Colon (tissue), 2 donors: ENCODE measurements at regions not wholly inside any gene's neighbourhood (a gene's known extent, or its start where the extent isn't known, plus 50 kb on each side); places are given as distances from the start of the nearest gene placed in this dataset.
"Not testable (repeated sequence)": the region's sequence is repeated elsewhere in the genome, so short reads cannot be mapped to it uniquely, and the experiment has no call there.

Experiments used
- FAIRE-seq: peaks from 2 replicates; lab custom pipeline; 2012; peaks lifted over from hg19 to GRCh38; lab: Jason Lieb, UNC
- donor health status: control.
- donor health status: control.

GRCh38 chr2:175872721-175873120 lies 129.3 kb downstream of the LNPK start:
- no peak for FAIRE-seq

- FAIRE-seq: no peak
These were observed 130.1 kb downstream of the LNPK start for GRCh38 chr2:175872005-175872348.

- no peak for FAIRE-seq
These were observed 130.6 kb downstream of the LNPK start for GRCh38 chr2:175871331-175872004.

- FAIRE-seq: no peak
These were observed 136.4 kb downstream of the LNPK start for GRCh38 chr2:175865716-175866115.

- FAIRE-seq: no peak
These were observed 137.8 kb downstream of the LNPK start for GRCh38 chr2:175864137-175864850.

GRCh38 chr2:175861958-175862357 lies 140.1 kb downstream of the LNPK start:
- no peak for FAIRE-seq

GRCh38 chr2:175855794-175856453 lies 146.1 kb downstream of the LNPK start:
- FAIRE-seq: no peak

DNA sequence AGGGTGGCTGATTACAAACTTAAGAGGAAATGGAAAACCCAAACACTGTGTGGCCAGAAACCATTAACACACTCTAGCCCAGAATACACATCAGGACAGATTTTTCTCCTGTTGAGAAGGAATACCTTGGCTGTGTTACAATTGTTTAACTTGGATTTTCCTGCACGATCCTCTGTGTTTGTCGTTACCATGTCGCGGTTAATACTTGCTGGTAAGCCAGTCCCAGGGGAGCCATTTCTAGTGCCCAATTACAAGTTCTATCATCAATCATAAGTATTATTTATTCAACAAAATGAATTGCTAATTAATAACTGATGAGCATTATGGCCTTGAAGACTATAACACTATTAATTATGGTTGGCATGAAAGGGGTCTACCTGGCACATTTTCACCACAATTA lies 146.8 kb downstream of the LNPK start:
- no peak for FAIRE-seq

DNA sequence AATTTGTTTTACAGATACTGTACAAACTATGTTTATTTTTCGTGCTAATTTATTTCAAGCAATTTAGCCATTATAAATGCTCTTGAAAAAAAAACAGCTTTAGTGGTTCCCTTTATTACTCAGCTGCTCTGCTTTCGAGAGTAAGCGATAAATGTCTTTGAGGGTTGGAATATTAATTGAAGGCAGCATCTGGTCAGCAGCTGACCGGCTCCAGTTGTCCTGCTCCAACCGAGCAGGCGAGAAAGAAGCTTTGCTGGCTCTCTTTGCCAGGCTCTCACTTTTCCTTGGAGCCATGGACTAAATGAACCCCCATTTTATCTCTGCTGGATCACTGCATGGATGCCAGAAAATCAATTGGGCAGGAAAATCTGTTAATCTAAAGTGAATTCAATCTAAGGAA lies 147.4 kb downstream of the LNPK start:
- no peak for FAIRE-seq

DNA sequence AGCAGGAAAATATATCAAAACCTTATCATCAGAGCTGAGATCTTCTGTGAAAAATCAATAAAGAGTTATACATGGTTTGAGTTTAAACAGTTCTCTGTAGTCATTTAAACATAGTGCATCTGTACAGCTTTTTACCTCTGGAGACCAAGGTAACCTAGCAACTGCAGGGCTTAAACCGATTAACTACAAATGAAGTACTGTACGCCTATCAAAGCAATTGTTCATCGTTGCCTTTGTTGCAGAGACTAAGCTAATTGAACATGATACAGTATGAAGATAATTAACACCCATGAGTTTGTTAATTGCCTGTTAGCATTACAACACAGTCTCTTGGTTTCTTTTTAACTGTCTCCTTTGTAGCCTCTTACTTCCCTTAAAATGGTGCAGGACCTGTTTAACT lies 147.9 kb downstream of the LNPK start:
- no peak for FAIRE-seq

- no peak for FAIRE-seq
These were observed 148.5 kb downstream of the LNPK start for GRCh38 chr2:175853616-175853890.

- no peak for FAIRE-seq
These were observed 149.0 kb downstream of the LNPK start for GRCh38 chr2:175852879-175853615.

GRCh38 chr2:175847128-175847527 lies 154.9 kb downstream of the LNPK start:
- no peak for FAIRE-seq

DNA sequence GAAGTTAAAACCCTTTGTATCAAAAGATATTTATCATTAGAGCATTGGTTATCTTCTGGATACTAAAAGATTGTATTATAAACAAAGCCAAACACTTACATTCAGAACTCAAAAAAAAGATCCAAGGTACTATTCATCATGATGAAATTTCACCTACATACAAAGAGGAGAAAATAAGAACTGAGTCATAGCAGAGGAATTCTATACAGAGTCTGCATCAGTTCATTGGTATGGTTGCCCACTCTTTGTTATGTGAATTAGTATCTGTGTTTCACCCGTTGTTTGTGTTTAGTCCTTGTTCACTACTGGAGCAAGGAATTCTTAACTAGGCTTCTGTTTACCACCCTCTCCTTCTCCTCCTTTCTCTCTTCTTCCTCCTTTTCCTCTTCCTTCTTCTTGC lies 157.9 kb downstream of the LNPK start:
- FAIRE-seq: no peak

- FAIRE-seq: no peak
These were observed 158.4 kb downstream of the LNPK start for GRCh38 chr2:175843625-175844024.

DNA sequence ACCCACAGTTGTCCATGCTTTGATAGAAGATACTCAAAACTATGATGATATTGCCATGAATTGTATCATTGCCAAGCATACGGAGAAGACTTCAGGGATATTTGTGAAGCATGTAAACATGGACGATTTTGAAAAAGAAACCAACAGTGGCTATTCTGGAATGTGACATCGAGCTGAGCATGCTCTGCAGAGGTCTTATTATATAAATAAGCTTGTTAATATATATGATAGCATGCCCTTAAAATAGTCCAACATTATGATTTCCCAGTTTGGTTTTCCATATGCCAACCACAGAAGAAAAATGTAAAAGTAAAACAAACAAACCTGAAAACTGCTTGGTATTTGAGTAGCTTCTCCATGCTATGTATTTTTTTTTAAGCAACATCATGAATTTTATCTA lies 159.1 kb downstream of the LNPK start:
- FAIRE-seq: no peak

DNA sequence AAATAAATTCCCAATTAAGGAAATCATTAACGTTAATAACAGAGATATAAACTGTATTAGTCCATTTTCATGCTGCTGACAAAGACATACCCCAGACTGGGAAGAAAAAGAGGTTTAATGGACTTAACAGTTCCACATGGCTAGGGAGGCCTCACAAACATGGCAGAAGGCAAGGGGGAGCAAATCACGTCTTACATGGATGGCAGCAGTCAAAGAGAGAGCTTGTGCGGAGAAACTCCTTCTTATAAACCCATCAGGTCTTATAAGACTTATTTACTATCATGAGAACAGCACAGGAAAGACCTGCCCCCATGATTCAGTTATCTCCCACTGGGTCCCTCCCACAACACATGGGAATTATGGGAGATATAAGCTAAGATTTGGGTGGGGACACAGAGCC lies 161.3 kb downstream of the LNPK start:
- not testable (repeated sequence) for FAIRE-seq

- no peak for FAIRE-seq
These were observed 161.8 kb downstream of the LNPK start for GRCh38 chr2:175840256-175840655.

GRCh38 chr2:175838979-175839378 lies 163.1 kb downstream of the LNPK start:
- FAIRE-seq: no peak

GRCh38 chr2:175837046-175837445 lies 165.0 kb downstream of the LNPK start:
- no peak for FAIRE-seq

DNA sequence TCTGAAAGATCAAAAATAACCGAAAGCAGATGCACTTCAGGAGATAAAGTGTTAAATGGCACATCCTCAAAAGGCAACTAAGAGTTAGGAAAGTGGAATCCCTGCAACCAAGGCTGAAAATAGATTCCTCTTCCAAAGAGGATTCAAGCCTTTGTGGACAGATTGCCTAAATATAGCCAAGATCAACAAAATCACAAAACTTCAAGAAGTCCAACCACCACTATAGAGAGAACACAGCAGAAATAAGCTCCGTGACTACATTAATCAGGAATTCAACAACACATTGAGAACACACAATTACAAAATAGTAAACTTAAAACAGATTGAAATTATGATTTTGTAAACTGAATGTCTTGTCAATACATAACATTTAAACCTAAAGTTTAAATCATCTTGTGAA lies 165.7 kb downstream of the LNPK start:
- FAIRE-seq: no peak

DNA sequence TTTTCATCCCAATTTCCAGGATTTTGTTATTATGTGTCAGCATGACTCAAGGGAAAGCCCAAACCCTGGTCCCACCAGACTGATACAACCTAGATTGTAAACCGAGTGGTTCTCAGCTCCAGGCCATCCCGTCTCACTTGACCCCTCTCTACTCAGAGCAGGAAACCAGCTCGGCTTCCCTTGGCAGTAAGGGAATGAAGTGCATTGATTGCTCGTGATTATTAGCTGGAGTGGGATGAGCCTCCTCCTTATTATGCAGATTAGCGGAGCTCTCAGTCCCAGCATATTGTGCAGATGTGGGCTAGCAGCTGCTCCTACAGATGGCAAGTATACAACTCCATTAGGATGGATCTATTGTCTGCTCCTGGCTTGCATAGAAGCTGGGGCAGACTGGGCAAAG lies 167.6 kb downstream of the LNPK start:
- no peak for FAIRE-seq

- FAIRE-seq: no peak
These were observed 169.2 kb downstream of the LNPK start for GRCh38 chr2:175832866-175833265.
